ENCODE measurements at regions not wholly inside any gene's neighbourhood (a gene's known extent, or its start where the extent isn't known, plus 50 kb on each side); places are given as distances from the start of the nearest gene placed in this dataset.
A peak's percentile ranks its signal among the peaks of the same experiment; 100 is the strongest.
"Not testable (repeated sequence)": the region's sequence is repeated elsewhere in the genome, so short reads cannot be mapped to it uniquely, and the experiment has no call there.

DNA sequence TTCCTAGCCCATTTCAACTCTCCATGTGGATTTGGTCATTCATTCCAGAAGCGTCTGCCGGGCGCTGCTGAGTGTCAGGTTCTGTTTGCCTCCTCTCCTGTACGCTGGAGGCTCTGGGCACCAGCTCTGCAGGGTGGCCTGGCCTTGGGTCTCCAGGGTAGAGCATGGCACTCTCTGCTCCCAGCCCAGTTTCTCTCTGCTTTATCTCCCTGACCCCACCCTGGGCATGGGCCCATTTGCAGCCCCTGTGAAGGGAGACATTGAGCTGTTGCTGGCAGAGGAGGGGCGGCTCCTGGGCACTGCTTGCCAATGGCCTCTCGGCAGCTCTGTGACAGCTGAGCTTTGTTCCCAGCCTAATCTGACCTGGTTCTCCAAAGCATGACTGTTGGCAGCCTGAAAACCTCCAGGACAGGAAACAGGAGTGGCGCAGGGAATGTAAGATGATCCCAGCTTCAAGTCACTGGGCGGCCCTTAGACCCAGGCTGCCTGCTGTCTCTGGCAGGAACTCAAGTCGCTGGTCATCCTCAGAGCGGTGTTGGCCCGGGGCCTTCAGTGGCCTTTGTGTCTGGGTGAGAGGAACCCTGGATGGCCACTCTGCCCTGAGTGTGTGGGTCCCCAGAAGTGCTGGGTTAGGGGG is 146.8 kb downstream of the SEC14L1 start:
- Histone ChIP-seq H3K4me3 (ENCODE audit: insufficient read depth, low read length) (peak overlapping the region; percentile 62), H3K4me1 (ENCODE audit: insufficient read depth, low read length) (peaks cover 49% of the 10 kb centered on the region), H3K4me2 (ENCODE audit: insufficient read depth, low read length) (peak overlapping the region; percentile 76)

DNA sequence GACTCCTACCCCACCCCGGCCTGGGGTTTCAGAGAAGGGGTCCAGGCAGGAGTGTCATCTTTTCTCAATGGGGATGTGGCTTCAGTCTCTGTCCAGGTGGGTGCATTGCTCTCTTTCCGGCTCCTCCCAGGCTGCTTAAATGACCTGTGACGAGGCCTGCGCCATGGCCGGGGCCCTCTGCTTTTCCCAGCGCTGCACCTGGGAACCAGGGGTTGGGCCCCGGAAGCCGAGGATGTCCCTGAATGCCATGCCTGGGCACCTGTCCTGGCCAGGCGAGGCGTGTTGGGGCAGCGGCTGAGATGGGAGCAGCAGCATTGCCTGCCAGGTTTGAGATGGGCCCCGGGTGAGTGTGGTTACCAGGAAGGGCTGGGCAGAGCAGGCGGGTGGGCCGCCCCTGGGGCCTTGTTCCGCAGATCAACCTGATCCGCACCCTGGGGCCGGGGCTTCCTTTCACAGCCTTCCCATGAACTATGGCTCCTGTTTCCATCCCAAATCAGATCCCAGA is 147.4 kb downstream of the SEC14L1 start:
- H3K36me3 ChIP-seq (ENCODE audit: insufficient read depth, low read length): no peaks in the 10 kb centered on the region
- peaks cover 16% of the 10 kb centered on the region for H3K79me2 ChIP-seq (ENCODE audit: insufficient read depth, low read length)
- peak overlapping the region; percentile 100 for H3K27ac ChIP-seq (ENCODE audit: low read depth, low read length)
- TF ChIP-seq, protein P1, sequence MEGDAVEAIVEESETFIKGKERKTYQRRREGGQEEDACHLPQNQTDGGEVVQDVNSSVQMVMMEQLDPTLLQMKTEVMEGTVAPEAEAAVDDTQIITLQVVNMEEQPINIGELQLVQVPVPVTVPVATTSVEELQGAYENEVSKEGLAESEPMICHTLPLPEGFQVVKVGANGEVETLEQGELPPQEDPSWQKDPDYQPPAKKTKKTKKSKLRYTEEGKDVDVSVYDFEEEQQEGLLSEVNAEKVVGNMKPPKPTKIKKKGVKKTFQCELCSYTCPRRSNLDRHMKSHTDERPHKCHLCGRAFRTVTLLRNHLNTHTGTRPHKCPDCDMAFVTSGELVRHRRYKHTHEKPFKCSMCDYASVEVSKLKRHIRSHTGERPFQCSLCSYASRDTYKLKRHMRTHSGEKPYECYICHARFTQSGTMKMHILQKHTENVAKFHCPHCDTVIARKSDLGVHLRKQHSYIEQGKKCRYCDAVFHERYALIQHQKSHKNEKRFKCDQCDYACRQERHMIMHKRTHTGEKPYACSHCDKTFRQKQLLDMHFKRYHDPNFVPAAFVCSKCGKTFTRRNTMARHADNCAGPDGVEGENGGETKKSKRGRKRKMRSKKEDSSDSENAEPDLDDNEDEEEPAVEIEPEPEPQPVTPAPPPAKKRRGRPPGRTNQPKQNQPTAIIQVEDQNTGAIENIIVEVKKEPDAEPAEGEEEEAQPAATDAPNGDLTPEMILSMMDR (IDR thresholded peaks at IDR 0.05; ENCODE audit: extremely low read depth, low read depth, low read length): no peak
- H4K20me1 ChIP-seq (ENCODE audit: insufficient read depth, low read length): no peaks in the 10 kb centered on the region
- DNase-seq (ENCODE audit: insufficient read length, low spot score, missing footprints): peak; percentile 57
- H3K4me2 ChIP-seq (ENCODE audit: insufficient read depth, low read length): peak overlapping the region; percentile 76
- no peaks in the 10 kb centered on the region for H3K9me3 ChIP-seq (ENCODE audit: low read depth, low read length)
- H3K27me3 ChIP-seq (ENCODE audit: insufficient read depth, low read length): no peaks in the 10 kb centered on the region
- peak overlapping the region; percentile 53 for H2AFZ ChIP-seq (ENCODE audit: low read length)
- peaks cover 42% of the 10 kb centered on the region for H3K4me1 ChIP-seq (ENCODE audit: insufficient read depth, low read length)
- H3K4me3 ChIP-seq (ENCODE audit: insufficient read depth, low read length): peak overlapping the region; percentile 62

More for the DNA sequence above, 146.8 kb downstream of the SEC14L1 start:
- Histone ChIP-seq H3K27me3 (ENCODE audit: insufficient read depth, low read length) (no peaks in the 10 kb centered on the region), H3K27ac (ENCODE audit: low read depth, low read length) (peak overlapping the region; percentile 100), H3K36me3 (ENCODE audit: insufficient read depth, low read length) (no peaks in the 10 kb centered on the region), H3K79me2 (ENCODE audit: insufficient read depth, low read length) (peaks cover 15% of the 10 kb centered on the region), H4K20me1 (ENCODE audit: insufficient read depth, low read length) (no peaks in the 10 kb centered on the region), H2AFZ (ENCODE audit: low read length) (no peak overlapping the region), H3K9me3 (ENCODE audit: low read depth, low read length) (no peaks in the 10 kb centered on the region)
- peak; percentile 97 for DNase-seq (ENCODE audit: insufficient read length, low spot score, missing footprints)
- TF ChIP-seq, protein P1 (IDR thresholded peaks at IDR 0.05; ENCODE audit: extremely low read depth, low read depth, low read length): no peak

- not testable (repeated sequence) for H3K9me3 ChIP-seq (ENCODE audit: low read depth, low read length); H3K36me3 ChIP-seq (ENCODE audit: insufficient read depth, low read length)
- H3K79me2 ChIP-seq (ENCODE audit: insufficient read depth, low read length): peaks cover 11% of the 10 kb centered on the region
Measured at GRCh38 chr17:77290759-77291558, 150.2 kb downstream of the SEC14L1 start.

DNA sequence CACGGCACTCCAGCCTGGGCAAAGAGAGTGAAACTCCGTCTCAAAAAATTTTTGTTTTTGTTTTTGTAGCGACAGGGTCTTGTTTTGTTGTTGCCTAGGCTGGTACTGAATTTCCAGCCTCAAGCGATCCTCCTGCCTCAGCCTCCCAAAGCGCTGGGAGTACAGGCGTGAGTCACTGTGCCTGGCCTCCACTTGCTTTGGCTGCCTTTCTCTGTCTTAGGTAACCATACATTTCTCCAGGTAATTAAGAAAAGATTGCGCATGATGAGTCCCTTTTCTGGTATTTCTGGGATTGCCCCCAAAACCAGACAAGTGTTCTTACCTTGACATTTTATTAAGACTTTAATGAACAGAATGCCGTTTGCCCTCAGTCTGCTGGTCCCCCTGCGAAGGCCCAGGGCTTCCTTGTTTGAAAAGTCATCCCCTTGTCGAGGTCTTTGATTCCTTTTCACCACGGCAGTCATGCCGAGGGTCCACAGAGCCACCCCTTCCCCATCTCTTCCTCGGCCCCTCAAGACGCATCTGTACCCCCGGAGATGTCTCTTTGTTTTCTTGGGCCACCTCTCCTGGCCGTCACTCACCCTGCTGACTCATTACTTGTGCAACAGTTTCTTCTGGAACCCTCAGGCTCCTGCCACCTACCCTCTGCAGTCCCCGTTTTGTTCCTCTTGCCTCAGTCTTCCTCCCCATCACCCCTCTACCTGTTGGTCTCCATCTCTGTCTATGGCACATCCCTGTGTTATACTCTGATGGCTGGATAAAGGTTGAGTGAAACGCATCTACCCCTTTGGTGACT is 151.0 kb downstream of the SEC14L1 start:
- Histone ChIP-seq H4K20me1 (ENCODE audit: insufficient read depth, low read length) (no peaks in the 10 kb centered on the region), H3K9me3 (ENCODE audit: low read depth, low read length) (no peaks in the 10 kb centered on the region), H3K4me3 (ENCODE audit: insufficient read depth, low read length) (no peak overlapping the region), H3K27me3 (ENCODE audit: insufficient read depth, low read length) (no peaks in the 10 kb centered on the region), H3K4me1 (ENCODE audit: insufficient read depth, low read length) (peaks cover 21% of the 10 kb centered on the region), H3K4me2 (ENCODE audit: insufficient read depth, low read length) (no peak overlapping the region), H3K27ac (ENCODE audit: low read depth, low read length) (no peak overlapping the region), H3K36me3 (ENCODE audit: insufficient read depth, low read length) (no peaks in the 10 kb centered on the region), H2AFZ (ENCODE audit: low read length) (no peak overlapping the region), H3K79me2 (ENCODE audit: insufficient read depth, low read length) (peaks cover 11% of the 10 kb centered on the region)
- DNase-seq (ENCODE audit: insufficient read length, low spot score, missing footprints): peak; percentile 78
- TF ChIP-seq, protein P1 (IDR thresholded peaks at IDR 0.05; ENCODE audit: extremely low read depth, low read depth, low read length): no peak

More at GRCh38 chr17:77290759-77291558, 150.2 kb downstream of the SEC14L1 start:
- not testable (repeated sequence) for H3K27ac ChIP-seq (ENCODE audit: low read depth, low read length); H3K27me3 ChIP-seq (ENCODE audit: insufficient read depth, low read length); H2AFZ ChIP-seq (ENCODE audit: low read length); H3K4me3 ChIP-seq (ENCODE audit: insufficient read depth, low read length); DNase-seq (ENCODE audit: insufficient read length, low spot score, missing footprints); H4K20me1 ChIP-seq (ENCODE audit: insufficient read depth, low read length); H3K4me2 ChIP-seq (ENCODE audit: insufficient read depth, low read length)
- peaks cover 29% of the 10 kb centered on the region for H3K4me1 ChIP-seq (ENCODE audit: insufficient read depth, low read length)
